ENCODE measurements at regions not wholly inside any gene's neighbourhood (a gene's known extent, or its start where the extent isn't known, plus 50 kb on each side); places are given as distances from the start of the nearest gene placed in this dataset.
"Not testable (repeated sequence)": the region's sequence is repeated elsewhere in the genome, so short reads cannot be mapped to it uniquely, and the experiment has no call there.

DNA sequence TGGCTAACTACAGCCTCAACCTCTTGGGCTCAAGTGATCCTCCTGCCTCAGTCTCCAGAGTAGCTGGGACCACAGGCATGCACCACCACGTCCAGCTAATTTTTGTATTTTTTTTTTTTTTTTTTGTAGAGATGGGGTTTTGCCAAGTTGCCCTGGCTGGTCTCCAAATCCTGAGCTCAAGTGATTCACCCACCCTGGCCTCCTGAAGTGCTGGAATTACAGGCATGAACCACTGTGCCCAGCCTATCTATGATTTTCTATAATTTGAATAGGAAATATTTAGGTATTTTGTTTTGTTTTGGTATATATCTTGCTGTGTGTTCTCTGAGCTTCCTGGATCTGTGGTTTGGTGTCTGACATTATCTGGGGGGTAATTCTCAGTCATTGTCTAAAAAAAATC is 146.3 kb upstream of the OR4E1 start:
- TF ChIP-seq CTCF, EP300, POLR2AphosphoS5, POLR2A (IDR thresholded peaks at IDR 0.05): not testable (repeated sequence)
